Stimulated activated CD8-positive, alpha-beta memory T cell treated with anti-CD3 and anti-CD28 coated beads, Interleukin-15, amount 100 ng/mL, for 48 hours (primary cell): ENCODE measurements at regions not wholly inside any gene's neighbourhood (a gene's known extent, or its start where the extent isn't known, plus 50 kb on each side); places are given as distances from the start of the nearest gene placed in this dataset.

Source experiments
- DNase-seq, 2 donors: peaks; one replicate each; pipeline ENCODE4 v3.0.0-alpha.2; 2020; ENCODE audit warnings: low read depth in 2 of 2

GRCh38 chr22:26732284-26732683 lies 74.9 kb downstream of the MIAT start:
- DNase-seq: no peak

DNA sequence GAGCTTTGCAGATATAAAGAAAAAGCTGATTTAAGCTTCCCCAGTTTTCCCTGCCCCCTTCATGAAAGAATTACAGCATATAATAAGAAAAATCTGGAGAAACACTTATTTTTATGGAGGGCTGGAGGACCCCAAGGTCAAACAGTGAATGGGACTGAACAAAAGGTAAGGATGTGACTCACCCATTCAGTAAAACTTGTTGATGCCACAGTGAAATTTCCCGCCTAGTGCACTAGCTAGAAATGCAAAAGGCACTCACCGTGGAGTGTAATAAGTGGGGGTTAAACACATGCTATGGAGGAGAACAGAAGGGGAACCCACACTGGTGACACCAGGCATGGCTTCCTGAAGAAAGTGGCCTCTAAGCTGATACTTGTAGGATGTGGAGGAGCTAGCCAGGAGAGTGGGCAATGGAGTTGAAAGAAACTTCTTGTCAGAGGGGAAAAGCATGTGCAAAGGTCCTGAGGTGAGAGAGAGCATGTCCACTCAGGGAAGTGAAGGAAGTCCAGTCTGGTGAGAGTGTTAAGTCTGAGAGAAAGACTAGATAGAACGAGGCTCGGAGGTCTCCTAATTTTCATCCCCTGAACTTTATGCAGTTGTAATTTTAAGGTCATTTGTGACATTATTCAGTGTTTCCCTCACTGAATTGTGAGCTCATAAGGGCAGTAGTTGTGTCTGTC lies 77.1 kb downstream of the MIAT start:
- no peak for DNase-seq

DNA sequence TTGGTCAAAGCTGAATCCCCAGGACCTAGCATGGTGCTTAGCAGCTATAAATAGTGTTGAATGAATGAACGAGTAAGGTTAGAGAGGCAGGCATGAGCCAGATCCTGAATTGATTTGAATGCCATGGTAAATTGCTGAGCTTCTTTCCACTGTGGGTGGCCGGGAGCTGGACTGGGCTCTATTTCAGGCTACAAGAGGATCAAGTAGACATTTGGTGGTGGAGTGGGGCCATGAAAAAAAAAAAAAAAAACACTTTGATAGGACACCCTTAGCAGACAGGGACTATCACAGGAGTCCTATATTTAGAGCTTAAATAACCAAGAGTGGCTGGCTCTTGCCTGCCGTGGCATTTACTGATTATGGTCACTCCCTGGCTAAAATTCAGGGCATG lies 77.6 kb downstream of the MIAT start:
- DNase-seq: no peak

- DNase-seq: no peak
These were observed 79.9 kb downstream of the MIAT start for GRCh38 chr22:26737262-26737661.

- no peak for DNase-seq
These were observed 82.9 kb downstream of the MIAT start for GRCh38 chr22:26740253-26740652.

DNA sequence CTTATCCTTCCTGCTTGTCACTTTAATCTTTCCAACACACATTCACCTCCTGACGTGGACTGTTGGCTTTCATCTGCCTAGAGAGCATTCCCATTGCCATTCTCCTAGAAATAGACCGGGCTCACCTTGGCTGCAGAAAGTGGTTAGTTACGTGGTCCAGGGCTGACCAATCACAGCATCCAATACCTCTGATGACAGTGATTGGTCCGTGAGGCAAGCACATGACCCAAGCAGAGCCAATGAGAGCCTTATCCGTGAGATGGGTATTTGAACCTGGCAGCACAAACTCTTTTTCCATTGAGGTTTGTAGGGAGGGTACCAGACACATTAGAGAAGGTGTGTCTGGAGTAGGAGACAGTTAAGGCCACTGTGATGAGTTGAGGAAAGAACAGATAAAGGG lies 85.8 kb downstream of the MIAT start:
- DNase-seq: no peak

GRCh38 chr22:26744892-26745808 lies 87.8 kb downstream of the MIAT start:
- DNase-seq: no peak

DNA sequence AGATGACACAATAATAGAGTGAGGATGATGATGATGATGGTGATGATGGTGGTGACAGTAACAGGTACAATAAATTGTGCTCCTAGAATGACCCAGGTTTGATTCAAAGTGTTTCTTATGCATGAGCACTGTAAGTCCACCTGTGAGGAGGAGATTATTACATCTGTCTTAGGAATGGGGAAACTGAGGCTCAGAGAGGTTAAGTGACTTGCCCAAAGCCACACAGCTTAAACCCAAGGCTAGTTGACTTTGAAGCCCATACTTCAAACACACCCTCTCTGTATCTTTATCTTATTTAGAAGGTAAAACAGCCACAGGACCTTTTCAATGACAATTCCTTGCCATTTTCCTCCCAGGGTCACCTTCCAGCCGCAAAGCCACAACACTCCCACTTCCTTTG lies 88.9 kb downstream of the MIAT start:
- no peak for DNase-seq

DNA sequence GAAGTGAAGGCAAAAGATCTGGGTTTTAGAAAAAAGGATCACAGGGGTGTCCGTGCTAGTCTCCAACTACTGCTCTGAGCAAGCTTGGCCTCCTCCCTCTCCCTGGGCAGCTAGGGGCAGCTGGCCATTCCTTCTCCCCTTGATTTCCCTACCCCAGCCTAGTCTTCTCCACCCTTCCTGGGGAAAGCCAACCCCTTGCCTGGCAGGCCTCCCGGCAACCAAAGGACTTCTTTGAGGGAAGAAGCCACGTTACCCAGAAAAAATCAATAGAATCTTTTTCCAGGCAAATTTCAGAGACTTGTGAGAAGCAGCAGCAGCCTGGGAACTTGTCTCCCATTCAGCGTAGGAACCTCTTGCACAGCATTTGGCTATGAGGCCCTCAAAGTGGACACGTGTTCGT lies 91.5 kb downstream of the MIAT start:
- no peak for DNase-seq

GRCh38 chr22:26751217-26751616 lies 93.8 kb downstream of the MIAT start:
- no peak for DNase-seq

- no peak for DNase-seq
These were observed 95.9 kb downstream of the MIAT start for GRCh38 chr22:26753125-26753862.

DNA sequence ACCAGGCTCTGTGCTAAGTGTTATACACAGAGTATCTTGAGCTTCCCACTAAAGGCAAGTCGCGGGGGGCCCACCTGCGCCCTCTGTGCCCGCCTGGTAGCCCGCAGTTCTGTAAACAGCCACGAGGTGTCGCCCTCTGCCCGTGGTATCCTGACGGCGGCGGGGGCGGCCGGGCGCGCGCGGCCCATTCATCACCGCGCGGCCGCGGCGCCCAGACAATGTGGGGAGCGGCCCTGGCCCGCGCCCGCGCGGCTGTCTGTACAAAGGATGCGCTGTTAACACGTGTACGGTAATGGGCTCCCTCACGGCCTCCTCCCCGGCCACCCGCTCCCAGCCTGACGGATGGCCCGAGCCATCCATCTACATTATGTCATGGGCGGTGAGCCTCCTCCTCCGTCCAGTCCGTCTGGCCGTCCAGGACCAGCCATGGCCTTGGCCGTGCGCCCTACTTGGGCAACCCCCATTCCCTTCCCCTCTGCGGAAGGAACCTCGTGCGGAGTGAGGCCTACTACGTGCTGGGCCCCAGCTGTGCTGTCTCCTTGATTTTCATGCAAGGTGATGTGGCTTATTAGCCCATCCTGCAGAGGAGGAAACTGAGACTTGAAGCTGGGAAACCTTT lies 99.4 kb downstream of the MIAT start:
- DNase-seq: peak; percentile 16 to 21

- DNase-seq: no peak
These were observed 100.1 kb downstream of the MIAT start for GRCh38 chr22:26757496-26757895.

- DNase-seq: no peak
These were observed 105.4 kb downstream of the MIAT start for GRCh38 chr22:26762503-26763472.

DNA sequence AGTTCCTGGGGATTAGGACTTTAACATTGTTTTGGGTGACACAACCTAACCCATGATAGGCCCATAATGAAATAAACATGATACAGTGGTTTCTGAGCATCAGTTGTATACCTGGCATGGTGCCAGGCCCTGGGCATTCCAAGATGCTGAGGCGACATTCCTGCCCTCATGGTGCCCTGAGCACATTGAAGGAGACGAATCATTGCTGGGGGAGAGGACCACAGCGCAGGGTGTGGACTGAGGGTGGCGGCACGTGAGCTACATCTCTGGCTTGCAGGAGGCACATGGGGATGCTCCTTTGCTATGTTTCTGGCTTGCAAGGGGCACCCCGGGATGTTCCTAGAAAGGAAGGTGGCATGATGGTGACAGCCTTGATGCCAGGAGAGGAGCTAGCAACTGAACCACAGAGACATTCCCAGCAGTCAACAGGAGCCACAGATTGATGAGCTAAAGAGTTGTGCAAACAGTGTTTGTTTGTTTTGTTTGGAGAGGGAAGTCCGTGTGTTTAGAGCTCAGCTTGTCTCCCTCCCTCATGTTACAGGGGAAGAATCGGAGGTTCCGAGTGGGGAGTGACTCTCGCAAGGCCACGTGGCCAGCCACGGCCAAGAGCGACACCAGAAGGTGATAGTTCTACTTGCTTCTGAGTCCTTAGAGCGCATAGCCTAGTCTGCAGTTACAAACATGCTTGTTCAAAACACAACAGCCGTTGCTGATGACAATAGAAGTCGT lies 106.4 kb downstream of the MIAT start:
- DNase-seq: no peak

DNA sequence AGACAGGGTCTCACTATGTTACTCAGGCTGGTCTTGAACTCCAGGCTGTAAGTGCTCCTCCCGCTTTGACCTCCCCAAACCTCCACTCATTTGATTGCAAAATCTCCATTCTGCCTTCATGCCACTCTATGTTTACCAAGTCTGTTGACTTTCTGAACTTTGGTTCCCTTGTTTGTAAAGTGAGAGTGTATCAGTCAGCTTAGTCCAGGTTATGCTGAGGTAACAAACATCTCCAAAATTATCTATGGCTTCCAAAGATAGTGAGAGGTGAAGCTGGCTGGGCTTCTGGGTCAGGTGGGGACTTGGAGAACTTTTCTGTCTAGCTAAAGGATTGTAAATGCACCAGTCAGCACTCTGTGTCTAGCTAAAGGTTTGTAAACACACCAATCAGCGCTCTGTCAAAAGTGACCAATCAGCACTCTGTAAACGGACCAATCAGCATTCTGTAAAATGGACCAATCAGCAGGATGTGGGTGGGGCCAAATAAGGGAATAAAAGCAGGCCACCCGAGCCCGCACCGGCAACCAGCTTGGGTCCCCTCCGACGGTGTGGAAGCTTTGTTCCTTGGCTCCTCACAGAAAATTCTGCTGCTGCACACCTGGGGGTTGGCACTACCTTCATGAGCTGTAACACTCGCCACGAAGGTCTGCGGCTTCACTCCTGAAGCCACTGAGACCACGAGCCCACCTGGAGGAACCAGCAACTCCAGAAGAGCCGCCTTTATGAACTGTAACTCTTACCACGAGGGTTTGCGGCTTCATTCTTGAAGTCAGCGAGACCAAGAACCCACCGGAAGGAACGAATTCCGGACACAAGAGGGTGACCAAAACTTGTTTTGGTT lies 109.3 kb downstream of the MIAT start:
- no peak for DNase-seq

DNA sequence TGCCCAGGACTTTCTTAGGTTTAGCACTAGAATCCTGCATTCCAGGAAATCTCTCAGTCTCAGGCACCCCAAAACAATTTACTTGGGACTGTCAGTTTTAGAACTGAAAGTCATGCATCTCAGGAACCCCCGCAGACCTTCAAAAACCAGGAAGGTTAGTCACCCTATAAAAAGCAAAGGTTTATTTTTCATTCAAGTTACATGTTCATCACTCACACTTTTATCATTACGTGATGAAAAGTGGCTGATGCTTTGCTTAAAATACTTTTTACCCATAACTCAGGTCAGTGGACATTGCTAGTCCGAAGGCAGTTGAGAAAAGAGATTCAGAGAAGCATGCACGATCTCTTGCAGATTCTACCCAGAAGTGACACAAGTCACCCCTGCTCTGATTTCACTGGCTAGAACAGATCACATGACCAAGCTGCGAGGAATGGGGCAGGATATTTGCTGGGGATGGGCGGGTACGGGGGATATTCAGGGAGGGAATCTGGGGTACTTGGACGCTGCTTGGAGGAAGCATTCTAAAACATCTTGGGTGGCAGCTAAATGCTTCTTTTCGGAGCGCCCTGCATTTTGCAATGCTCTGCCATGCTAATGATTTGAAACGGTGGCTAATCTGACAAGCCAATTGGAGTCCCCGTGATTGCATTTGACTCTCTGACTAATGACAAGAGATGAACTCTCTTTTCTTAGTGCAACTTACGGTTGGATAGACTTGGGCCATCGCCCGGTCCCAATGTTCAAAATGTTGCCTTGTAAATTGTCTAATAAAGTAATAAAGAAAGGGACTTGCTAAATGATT lies 110.2 kb downstream of the MIAT start:
- no peak for DNase-seq

DNA sequence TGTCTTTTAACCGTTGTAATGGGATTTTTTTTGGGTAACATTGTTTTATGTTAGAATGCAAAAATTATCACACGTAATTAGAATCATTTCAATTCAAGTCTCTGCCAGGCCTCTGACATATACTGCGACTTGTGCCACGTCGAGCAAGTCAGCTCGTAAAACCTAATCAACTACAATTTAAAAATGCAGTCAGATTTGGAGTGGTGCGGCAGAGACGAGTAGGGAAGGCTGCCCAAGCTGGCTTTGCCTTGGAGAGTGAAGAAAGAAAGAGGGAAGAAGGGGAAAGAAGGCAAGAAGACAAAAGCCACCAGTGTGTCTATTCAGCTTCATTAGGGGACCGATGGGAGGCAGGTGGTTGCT lies 110.7 kb downstream of the MIAT start:
- no peak for DNase-seq

GRCh38 chr22:26768952-26769351 lies 111.6 kb downstream of the MIAT start:
- DNase-seq: no peak
